Dermis microvascular lymphatic vessel endothelial cell (primary cell): ENCODE measurements at regions not wholly inside any gene's neighbourhood (a gene's known extent, or its start where the extent isn't known, plus 50 kb on each side); places are given as distances from the start of the nearest gene placed in this dataset.
"Not testable (repeated sequence)": the region's sequence is repeated elsewhere in the genome, so short reads cannot be mapped to it uniquely, and the experiment has no call there.

ENCODE experiments used
- DNase-seq, 2 donors: peaks; one replicate each; pipeline versions ENCODE4 v3.0.0 to v3.0.0-alpha.2; 2010; ENCODE audit warnings: low read depth in 2 of 2

- DNase-seq = no peak
Observed at GRCh38 chr3:31181661-31182060, 287.2 kb upstream of the GADL1 start.

- DNase-seq = no peak
Observed at GRCh38 chr3:31182661-31183060, 288.2 kb upstream of the GADL1 start.

GRCh38 chr3:31184261-31185061 lies 290.0 kb upstream of the GADL1 start:
- no peak for DNase-seq

- DNase-seq = no peak
Observed at GRCh38 chr3:31185062-31185357, 290.5 kb upstream of the GADL1 start.

DNA sequence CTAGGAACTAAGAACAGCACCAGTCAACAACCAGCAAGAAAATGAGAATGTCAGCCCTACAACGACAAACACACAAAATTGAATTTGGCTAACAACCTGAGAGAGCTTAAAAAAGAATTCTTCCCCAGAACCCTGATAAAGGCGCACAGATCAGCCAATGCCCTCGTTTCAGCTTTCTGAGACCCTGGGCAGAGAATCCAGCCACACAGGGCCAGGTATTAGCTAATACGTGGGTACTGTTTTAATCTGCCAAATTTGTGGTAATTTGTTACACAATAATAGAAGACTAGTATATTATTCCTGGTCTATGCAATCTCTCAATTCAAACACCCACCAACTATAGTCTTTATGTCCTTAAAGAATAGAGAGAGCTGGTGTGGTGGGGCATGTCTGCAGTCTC lies 291.6 kb upstream of the GADL1 start:
- DNase-seq = no peak

DNA sequence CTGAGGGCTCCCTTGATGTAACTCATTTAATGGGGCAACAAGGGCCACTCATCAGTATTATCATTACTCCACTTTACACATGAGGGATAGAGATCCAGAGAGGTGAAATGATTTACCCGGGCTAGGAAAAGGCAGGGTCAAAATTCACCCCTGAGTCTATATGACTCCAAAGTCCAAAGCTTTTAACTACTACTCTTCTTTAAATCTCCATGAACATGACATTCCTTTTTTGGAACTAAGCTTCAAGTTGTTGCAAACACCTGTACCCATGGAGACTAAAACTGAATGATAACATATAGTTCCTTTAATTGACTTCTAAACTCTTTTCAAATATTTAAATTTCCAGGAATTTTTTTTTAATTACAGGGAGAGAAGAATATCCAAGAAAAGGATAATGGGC lies 292.9 kb upstream of the GADL1 start:
- no peak for DNase-seq

DNA sequence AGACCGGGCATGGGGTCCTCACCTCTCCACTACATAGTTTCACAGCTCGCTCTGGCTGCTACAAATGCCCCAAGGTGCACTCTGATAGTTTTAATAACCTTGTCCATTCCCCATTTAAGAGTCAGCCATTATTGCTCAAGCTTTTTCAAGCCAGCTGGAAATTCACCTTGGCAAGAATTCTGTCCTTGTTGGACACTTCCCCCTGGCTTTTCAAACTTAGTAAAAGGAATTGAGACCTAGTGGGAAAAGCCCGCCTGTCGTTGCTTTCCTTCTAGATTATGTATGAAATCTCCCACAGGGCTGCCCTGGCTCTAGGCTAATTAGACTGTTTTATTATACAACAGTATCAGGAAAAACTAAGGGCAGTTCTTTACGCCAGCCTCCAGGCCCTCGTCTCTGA lies 293.7 kb upstream of the GADL1 start:
- DNase-seq = no peak

- no peak for DNase-seq
Observed at GRCh38 chr3:31189330-31189729, 294.9 kb upstream of the GADL1 start.

DNA sequence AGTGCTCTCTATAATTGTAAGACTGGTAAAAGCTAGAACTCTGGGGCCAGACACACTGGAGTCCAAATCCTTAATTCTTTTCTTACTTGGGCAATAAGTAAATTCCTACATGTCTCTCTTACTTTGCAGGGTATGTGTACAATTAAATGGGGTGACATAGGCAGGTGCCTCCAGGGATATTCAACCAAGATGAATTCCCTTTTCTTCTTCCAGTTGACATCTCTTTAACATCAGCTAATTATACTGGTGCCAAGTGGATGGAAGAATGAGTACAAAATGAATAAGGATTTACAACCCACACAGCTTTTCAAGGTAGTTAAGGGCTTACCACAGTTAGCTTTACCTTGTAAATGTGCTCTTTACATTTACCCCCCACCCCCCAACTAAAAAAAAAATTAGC lies 295.5 kb upstream of the GADL1 start:
- no peak for DNase-seq

DNA sequence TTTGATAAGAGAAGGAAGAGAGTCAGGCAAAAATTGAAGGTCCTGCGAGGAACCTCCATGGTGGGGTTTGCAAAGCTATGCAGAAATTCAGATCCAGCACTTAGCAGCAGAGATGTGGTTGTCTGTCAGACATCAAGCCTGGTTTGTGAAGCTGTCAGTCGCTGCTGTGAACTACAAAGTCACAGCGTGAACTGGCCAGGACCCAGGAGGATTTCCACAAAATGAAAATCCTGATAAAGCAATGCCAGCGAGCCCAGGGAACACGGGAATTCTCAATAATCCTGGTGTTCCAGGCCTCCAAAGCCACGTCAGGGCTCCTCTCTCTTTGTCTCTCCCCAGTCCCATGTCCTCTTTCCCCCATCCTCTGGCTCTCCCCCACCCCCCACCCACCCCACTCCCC lies 296.9 kb upstream of the GADL1 start:
- no peak for DNase-seq

DNA sequence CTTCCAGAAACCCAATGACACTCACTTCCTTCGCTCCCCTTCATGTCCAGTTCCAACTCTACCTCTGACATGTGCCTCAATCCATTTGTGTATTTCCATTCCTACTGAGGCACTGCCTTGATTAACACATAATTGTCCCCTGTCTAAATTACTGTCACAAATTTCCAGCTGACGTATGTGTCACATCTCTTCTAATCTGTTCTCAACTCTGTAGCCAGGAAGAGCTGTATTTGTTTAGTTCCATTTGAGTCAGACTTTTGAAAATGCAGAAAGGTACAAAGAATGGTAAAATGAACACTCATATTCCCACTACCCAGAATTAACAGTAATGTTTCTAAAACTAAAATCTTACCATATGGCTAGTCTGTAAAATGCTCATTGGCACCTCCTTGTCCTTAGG lies 299.0 kb upstream of the GADL1 start:
- DNase-seq = no peak

GRCh38 chr3:31193871-31194270 lies 299.4 kb upstream of the GADL1 start:
- no peak for DNase-seq

DNA sequence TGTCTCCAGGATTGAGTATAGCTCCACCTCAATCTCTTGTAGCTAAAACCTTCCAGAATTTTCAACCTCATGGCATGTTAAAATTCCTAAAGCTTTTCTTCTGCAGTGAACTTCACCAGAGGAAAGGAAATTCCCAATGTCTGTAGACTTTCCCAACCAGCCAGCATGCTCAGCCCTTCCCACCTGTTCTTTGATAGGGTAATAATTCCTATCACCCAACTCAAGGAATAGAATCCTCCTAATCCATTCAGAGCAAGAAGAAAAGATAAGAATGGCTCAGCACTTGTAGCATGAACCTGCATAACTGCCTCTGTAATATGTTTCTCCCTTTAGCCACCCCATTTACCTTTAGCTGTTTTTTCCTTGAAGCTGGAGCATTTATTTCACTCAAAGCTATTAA lies 301.8 kb upstream of the GADL1 start:
- no peak for DNase-seq

GRCh38 chr3:31196881-31197364 lies 302.5 kb upstream of the GADL1 start:
- DNase-seq = no peak

DNA sequence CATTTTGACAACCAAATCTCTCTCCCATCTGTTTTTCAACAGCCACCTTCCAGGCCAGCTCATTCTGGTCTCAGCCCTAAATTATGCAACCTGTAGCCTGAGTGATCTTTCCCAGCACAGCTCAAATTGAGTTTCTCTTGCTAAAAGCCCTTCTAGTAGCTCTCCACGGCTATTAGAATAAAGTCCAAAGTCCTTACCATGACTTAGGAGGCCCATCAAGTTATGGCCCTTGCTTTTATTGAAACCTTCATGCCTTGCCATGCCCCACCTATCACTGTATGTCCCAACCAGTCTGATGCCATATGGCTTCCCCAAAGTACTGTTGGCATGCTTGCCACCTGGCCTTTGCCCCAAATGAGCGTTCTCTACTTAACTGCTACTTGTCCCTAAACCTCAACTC lies 303.5 kb upstream of the GADL1 start:
- no peak for DNase-seq

- no peak for DNase-seq
Observed at GRCh38 chr3:31198890-31199289, 304.4 kb upstream of the GADL1 start.

DNA sequence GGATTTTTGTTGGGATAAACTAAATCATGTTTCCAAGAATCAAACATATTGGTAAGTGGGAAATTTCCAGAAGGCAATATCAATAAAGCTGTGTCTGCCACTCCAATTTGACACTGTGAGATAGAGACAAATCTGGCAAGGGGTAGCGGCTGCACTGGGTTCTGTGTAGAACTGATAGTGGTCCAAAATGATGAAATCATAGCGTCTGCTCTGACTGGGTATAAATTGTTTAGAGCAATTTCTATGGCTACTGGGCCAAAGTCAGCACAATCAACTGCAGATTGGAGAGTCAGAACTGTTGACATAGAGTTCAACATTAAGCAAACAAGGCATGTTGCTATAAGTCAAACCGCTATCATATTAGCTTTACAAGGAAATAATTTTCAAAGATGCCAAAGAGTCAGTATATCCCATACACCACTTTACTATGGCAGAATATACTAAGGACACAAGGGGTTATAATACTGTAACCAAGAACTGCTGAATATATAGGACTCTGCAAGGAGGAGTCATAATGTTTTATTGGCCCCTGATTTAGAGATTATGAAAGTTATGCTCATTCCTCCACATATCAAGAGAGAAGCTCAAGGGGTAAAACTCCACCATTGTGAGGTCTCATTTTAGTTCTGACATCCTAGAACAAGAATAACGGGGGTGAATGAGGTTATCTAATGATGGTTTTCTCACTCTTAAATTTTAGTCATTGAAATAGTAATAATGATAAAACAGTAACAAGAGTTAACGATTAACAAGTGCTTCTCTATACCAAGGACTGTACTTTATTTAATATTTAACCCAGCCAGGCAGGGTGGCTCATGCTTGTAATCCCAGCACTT lies 309.7 kb upstream of the GADL1 start:
- DNase-seq = no peak

- DNase-seq = not testable (repeated sequence)
Observed at GRCh38 chr3:31204796-31205056, 310.3 kb upstream of the GADL1 start.

DNA sequence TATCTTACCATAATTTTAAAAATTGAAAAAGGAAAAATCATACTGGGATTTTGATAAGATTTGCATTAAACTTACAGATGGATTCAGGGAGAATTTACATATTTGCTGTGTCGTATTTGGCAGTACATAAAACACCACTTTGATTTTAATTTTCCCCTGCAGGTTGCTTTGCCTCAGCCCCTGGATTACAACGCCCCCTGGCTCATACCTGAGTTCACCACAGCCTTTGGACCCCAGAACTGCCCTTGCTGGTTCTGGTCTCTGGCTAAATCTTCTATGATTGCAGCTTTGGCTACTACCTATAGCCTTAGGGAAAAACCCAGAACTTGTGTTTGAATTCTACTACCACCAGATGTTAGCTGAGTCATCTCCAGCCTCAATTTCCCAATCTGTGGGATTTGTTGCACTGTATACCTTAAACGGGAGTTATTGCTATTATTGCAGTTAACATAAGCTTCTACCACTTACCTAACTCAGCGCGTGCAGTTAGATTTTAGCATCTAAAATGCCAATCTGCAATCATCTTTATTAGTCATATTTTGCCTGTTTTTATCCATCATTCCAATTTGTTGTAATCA lies 315.7 kb upstream of the GADL1 start:
- no peak for DNase-seq

- peak; percentile 25 to 59 for DNase-seq
Observed at GRCh38 chr3:31213869-31214486, 318.7 kb upstream of the STT3B start.

GRCh38 chr3:31218082-31218481 lies 314.6 kb upstream of the STT3B start:
- DNase-seq = no peak

DNA sequence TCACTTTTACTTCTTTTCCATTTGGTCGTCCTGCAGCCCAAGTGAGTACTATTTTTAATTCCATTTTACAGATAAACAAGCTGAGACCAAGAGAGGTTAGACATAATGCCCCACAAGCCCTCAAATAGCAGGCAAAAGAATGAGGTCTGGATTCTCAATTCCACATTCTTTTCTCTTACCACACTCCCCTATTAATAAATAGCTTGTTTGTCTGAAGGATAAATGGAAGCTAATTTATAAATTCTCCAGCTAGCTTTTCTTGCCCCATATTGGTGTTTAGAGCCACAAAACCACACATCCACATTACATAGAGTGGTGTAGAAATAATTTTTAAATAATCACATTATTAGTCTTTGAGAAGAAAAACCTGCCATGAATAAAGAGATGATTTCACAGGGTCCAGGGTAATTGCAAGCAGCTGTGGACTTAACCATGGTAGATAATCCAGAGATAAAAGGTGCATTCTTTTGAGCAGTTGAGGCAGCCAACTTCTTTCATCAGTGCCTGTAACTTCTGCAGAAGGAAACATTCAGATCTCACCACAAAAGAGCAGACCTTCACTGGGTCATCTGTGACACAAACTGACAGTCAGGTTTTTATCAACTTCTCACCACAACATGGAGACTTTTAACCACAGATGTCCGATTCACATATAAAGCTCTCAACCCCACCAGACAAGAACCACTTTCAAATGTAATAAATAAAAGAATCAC lies 313.4 kb upstream of the STT3B start:
- no peak for DNase-seq
